Endodermal cell (in vitro differentiated cells): ENCODE measurements at regions not wholly inside any gene's neighbourhood (a gene's known extent, or its start where the extent isn't known, plus 50 kb on each side); places are given as distances from the start of the nearest gene placed in this dataset.

ENCODE experiments used
- DNase-seq: peaks from one replicate; pipeline ENCODE4 v3.0.0-alpha.2; 2017
- H3K27ac ChIP-seq: 2 replicates; pipeline ENCODE4 v1.5.1; 2013; ENCODE audit warnings: mild to moderate bottlenecking, low read depth, low read length, moderate library complexity
- H3K27me3 ChIP-seq: 2 replicates; pipeline ENCODE4 v1.6.1; 2013; ENCODE audit warnings: mild to moderate bottlenecking, low read length, moderate library complexity; ENCODE audit not compliant: insufficient read depth, control insufficient read depth, poor library complexity, severe bottlenecking
- H3K36me3 ChIP-seq: 2 replicates; pipeline ENCODE4 v1.7.0; 2013; ENCODE audit warnings: mild to moderate bottlenecking, low read length, moderate library complexity; ENCODE audit not compliant: control insufficient read depth, insufficient read depth
- H3K4me1 ChIP-seq: one replicate; pipeline ENCODE4 v1.7.0; 2013; ENCODE audit warnings: low read length; ENCODE audit not compliant: control insufficient read depth, insufficient read depth
- H3K4me3 ChIP-seq: 2 replicates; pipeline ENCODE4 v1.5.1; 2013; ENCODE audit warnings: mild to moderate bottlenecking, low read length, moderate library complexity
- H3K9ac ChIP-seq: 2 replicates; pipeline ENCODE4 v1.6.1; 2013; ENCODE audit warnings: mild to moderate bottlenecking, low read length, moderate library complexity; ENCODE audit not compliant: poor library complexity, severe bottlenecking; ENCODE audit errors: extremely low read depth
- H3K9me3 ChIP-seq: 2 replicates; pipeline ENCODE4 v1.6.1; 2013; ENCODE audit warnings: mild to moderate bottlenecking, low read length, moderate library complexity; ENCODE audit not compliant: control insufficient read depth
- H3K27ac Mint-ChIP-seq: 2 replicates; pipeline ENCODE4 v1.8.0; 2020; ENCODE audit warnings: mixed read lengths
- H3K27me3 Mint-ChIP-seq: 2 replicates; pipeline ENCODE4 v1.8.0; 2021; ENCODE audit warnings: mild to moderate bottlenecking, mixed read lengths; ENCODE audit not compliant: insufficient read depth
- H3K36me3 Mint-ChIP-seq: 2 replicates; pipeline ENCODE4 v1.8.0; 2020; ENCODE audit warnings: low read depth, mixed read lengths
- H3K4me1 Mint-ChIP-seq: 2 replicates; pipeline ENCODE4 v1.8.0; 2020; ENCODE audit warnings: mixed read lengths
- H3K4me3 Mint-ChIP-seq: 2 replicates; pipeline ENCODE4 v1.8.0; 2020; ENCODE audit warnings: mild to moderate bottlenecking, moderate library complexity, mixed read lengths
- H3K9me3 Mint-ChIP-seq: 2 replicates; pipeline ENCODE4 v1.8.0; 2020; ENCODE audit warnings: mild to moderate bottlenecking, mixed read lengths
- CTCF ChIP-seq: fragments of 200-600 bp; sonication (generic); conservative IDR thresholded peaks from 2 replicates; pipeline ENCODE4 v1.5.0; 2021; ENCODE audit warnings: antibody characterized with exemption, mild to moderate bottlenecking
- WGBS, 2 experiments: methylation state at CpG; one replicate each; pipeline versions ENCODE4 v1.1.5 to v1.1.7; 2013; ENCODE audit warnings: missing lambda C conversion rate in 2 of 2, mixed read lengths in 1 of 2; ENCODE audit not compliant: insufficient coverage in 1 of 2, insufficient read length in 1 of 2; 5-methylcytosine and 5-hydroxymethylcytosine counted together

- Mint-ChIP-seq H3K4me3 (no peak overlapping the region), H3K9me3 (no peaks in the 10 kb centered on the region), H3K36me3 (no peaks in the 10 kb centered on the region), H3K27me3 (no peaks in the 10 kb centered on the region), H3K4me1 (no peaks in the 10 kb centered on the region), H3K27ac (no peak overlapping the region)
- Histone ChIP-seq H3K9ac (no peak overlapping the region), H3K36me3 (no peaks in the 10 kb centered on the region), H3K27me3 (no peaks in the 10 kb centered on the region), H3K9me3 (no peaks in the 10 kb centered on the region), H3K4me3 (no peak overlapping the region), H3K4me1 (no peaks in the 10 kb centered on the region), H3K27ac (no peak overlapping the region)
- no peak for TF ChIP-seq CTCF
- DNase-seq: peak; percentile 76
- WGBS, 2 experiments: 33 to 76% methylated on average over 1 to 2 of the region's 2 CpGs
These were observed 76.3 kb upstream of the RBBP8 start for GRCh38 chr18:22856870-22857269.

GRCh38 chr18:22858121-22858520, 75.0 kb upstream of the RBBP8 start:
- no peak for DNase-seq
- TF ChIP-seq CTCF: no peak
- Mint-ChIP-seq H3K36me3 (no peaks in the 10 kb centered on the region), H3K9me3 (no peaks in the 10 kb centered on the region), H3K27me3 (no peaks in the 10 kb centered on the region), H3K4me3 (no peak overlapping the region), H3K27ac (no peak overlapping the region), H3K4me1 (no peaks in the 10 kb centered on the region)
- Histone ChIP-seq H3K4me1 (no peaks in the 10 kb centered on the region), H3K36me3 (no peaks in the 10 kb centered on the region), H3K27ac (no peak overlapping the region), H3K27me3 (no peaks in the 10 kb centered on the region), H3K9me3 (no peaks in the 10 kb centered on the region), H3K4me3 (no peak overlapping the region), H3K9ac (no peak overlapping the region)
- 100% methylated on average over 1 of the region's 1 CpG; no CpG with 5 or more reads in 1 of the 2 experiments for WGBS, 2 experiments

GRCh38 chr18:22860807-22861206, 72.3 kb upstream of the RBBP8 start:
- Histone ChIP-seq H3K9me3 (no peaks in the 10 kb centered on the region), H3K27me3 (no peaks in the 10 kb centered on the region), H3K36me3 (no peaks in the 10 kb centered on the region), H3K9ac (no peak overlapping the region), H3K27ac (no peak overlapping the region), H3K4me1 (no peaks in the 10 kb centered on the region), H3K4me3 (no peak overlapping the region)
- TF ChIP-seq CTCF: no peak
- no peaks in the 10 kb centered on the region for H3K9me3 Mint-ChIP-seq
- WGBS, 2 experiments: 88 to 91% methylated on average over 3 of the region's 3 CpGs
- H3K27me3 Mint-ChIP-seq: no peaks in the 10 kb centered on the region
- DNase-seq: no peak
- H3K36me3 Mint-ChIP-seq: no peaks in the 10 kb centered on the region
- no peak overlapping the region for H3K27ac Mint-ChIP-seq
- no peaks in the 10 kb centered on the region for H3K4me1 Mint-ChIP-seq
- H3K4me3 Mint-ChIP-seq: no peak overlapping the region
